ENCODE measurements at regions not wholly inside any gene's neighbourhood (a gene's known extent, or its start where the extent isn't known, plus 50 kb on each side); places are given as distances from the start of the nearest gene placed in this dataset.

DNA sequence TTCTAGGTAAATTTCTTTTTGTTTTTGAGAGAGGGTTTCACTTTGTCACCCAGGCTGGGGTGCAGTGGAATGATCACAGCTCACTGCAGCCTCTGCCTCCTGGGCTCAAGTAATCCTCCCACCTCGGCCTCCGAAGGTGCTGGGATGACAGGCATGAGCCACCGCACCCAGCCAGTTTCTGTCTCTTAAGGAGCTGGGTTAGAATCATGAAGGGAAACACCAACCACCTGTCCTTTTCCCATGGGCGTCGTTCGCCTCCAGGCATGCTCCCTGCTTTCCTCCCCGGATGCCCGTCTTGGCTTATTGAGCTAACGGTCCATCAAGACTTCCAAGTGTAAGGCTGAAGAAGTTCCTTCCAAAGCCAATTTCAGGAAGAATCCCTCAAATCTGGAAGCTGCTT, 85.9 kb downstream of the SOX1 start:
- TF ChIP-seq EZH2phosphoT487 (IDR thresholded peaks at IDR 0.05; ENCODE audit: unreplicated experiment) (no peak), EZH2 (IDR thresholded peaks at IDR 0.05; ENCODE audit: low read depth, unreplicated experiment) (no peak), POLR2AphosphoS5 (IDR thresholded peaks at IDR 0.05; ENCODE audit: low read depth) (no peak), CREB1 (CRISPR knock-in tag; IDR thresholded peaks at IDR 0.05; ENCODE audit: low read depth) (no peak), JUNB (IDR thresholded peaks at IDR 0.05; ENCODE audit: unreplicated experiment) (no peak), STAT1 (IDR thresholded peaks at IDR 0.05; ENCODE audit: unreplicated experiment) (no peak), ZNF114 (CRISPR knock-in tag; IDR thresholded peaks at IDR 0.05) (no peak), REST (IDR thresholded peaks at IDR 0.05; ENCODE audit: unreplicated experiment) (no peak), ETS1 (IDR thresholded peaks at IDR 0.05) (no peak), NANOG (IDR thresholded peaks at IDR 0.05; ENCODE audit: borderline replicate concordance) (no peak)
- TF ChIP-seq, protein P1, sequence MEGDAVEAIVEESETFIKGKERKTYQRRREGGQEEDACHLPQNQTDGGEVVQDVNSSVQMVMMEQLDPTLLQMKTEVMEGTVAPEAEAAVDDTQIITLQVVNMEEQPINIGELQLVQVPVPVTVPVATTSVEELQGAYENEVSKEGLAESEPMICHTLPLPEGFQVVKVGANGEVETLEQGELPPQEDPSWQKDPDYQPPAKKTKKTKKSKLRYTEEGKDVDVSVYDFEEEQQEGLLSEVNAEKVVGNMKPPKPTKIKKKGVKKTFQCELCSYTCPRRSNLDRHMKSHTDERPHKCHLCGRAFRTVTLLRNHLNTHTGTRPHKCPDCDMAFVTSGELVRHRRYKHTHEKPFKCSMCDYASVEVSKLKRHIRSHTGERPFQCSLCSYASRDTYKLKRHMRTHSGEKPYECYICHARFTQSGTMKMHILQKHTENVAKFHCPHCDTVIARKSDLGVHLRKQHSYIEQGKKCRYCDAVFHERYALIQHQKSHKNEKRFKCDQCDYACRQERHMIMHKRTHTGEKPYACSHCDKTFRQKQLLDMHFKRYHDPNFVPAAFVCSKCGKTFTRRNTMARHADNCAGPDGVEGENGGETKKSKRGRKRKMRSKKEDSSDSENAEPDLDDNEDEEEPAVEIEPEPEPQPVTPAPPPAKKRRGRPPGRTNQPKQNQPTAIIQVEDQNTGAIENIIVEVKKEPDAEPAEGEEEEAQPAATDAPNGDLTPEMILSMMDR (conservative IDR thresholded peaks at IDR 0.05; ENCODE audit: low read depth in 2 of 2): no peak

All from GM23338 (cell line).